H1 (cell line): ENCODE measurements at regions not wholly inside any gene's neighbourhood (a gene's known extent, or its start where the extent isn't known, plus 50 kb on each side); places are given as distances from the start of the nearest gene placed in this dataset.
"Not testable (repeated sequence)": the region's sequence is repeated elsewhere in the genome, so short reads cannot be mapped to it uniquely, and the experiment has no call there.

ENCODE experiments used
- CTCF ChIA-PET: fragments of 300-600 bp; sonication (Branson Sonifier 250); formaldehyde crosslinking; loops from one replicate; lab custom pipeline; 2021; ENCODE audit not compliant: partially characterized antibody; lab: Charles Lee
- POLR2A ChIA-PET: fragments of 300-600 bp; sonication (Branson Sonifier 250); formaldehyde crosslinking; loops from one replicate; lab custom pipeline; 2021; ENCODE audit warnings: inconsistent platforms; ENCODE audit not compliant: partially characterized antibody; lab: Charles Lee
- DNase-seq, 2 experiments: peaks; one replicate each; pipeline versions ENCODE4 v3.0.0 to v3.0.0-alpha.2; 2010 to 2022; ENCODE audit warnings: low spot score in 2 of 2, low read depth in 1 of 2, mixed read lengths in 1 of 2
- FAIRE-seq: peaks from 2 replicates; lab custom pipeline; 2011; peaks lifted over from hg19 to GRCh38; lab: Jason Lieb, UNC
- H2AFZ ChIP-seq: 2 replicates; pipeline ENCODE4 v1.8.1; 2012; ENCODE audit warnings: low read length, inconsistent platforms
- H2AK5ac ChIP-seq: 2 replicates; pipeline ENCODE4 v1.6.1; 2013; ENCODE audit warnings: low read depth, low read length
- H2BK120ac ChIP-seq: replicated peaks from 2 replicates; pipeline ENCODE3; 2013; ENCODE audit warnings: low read depth, low read length, inconsistent platforms
- H2BK12ac ChIP-seq: 2 replicates; pipeline ENCODE4 v1.6.1; 2013; ENCODE audit warnings: low read depth, low read length
- H2BK15ac ChIP-seq: 2 replicates; pipeline ENCODE4 v1.6.1; 2013; ENCODE audit warnings: low read length
- H2BK20ac ChIP-seq: 2 replicates; pipeline ENCODE4 v1.6.1; 2013; ENCODE audit warnings: low read length
- H2BK5ac ChIP-seq: 2 replicates; pipeline ENCODE4 v1.6.1; 2013; ENCODE audit warnings: low read depth, low read length
- H3K14ac ChIP-seq: 2 replicates; pipeline ENCODE4 v1.6.1; 2013; ENCODE audit warnings: inconsistent platforms; ENCODE audit not compliant: insufficient read length
- H3K18ac ChIP-seq: 2 replicates; pipeline ENCODE4 v1.6.1; 2013; ENCODE audit warnings: low read length; ENCODE audit errors: extremely low read depth
- H3K23ac ChIP-seq: 2 replicates; pipeline ENCODE4 v1.6.1; 2013; ENCODE audit warnings: inconsistent platforms; ENCODE audit not compliant: insufficient read length
- H3K23me2 ChIP-seq: 2 replicates; pipeline ENCODE4 v1.6.1; 2013; ENCODE audit warnings: low read depth, low read length
- H3K27ac ChIP-seq: 2 replicates; pipeline ENCODE4 v1.6.1; 2011; ENCODE audit warnings: low read depth, low read length, inconsistent platforms
- H3K27me3 ChIP-seq, 4 experiments: replicated peaks in 1 of 4; 1 replicate in 1 of 4; 2 replicates in 3 of 4; pipeline versions ENCODE4 v1.6.1 to v1.8.1; 2011 to 2013; ENCODE audit warnings: low read length in 3 of 4, mild to moderate bottlenecking in 3 of 4, inconsistent platforms in 2 of 4, mixed read lengths in 2 of 4, moderate library complexity in 1 of 4; ENCODE audit not compliant: control insufficient read depth in 3 of 4, insufficient read depth in 3 of 4; ENCODE audit errors: extremely low read depth in 1 of 4
- H3K36me3 ChIP-seq, 4 experiments: 2 replicates each; pipeline versions ENCODE4 v1.6.1 to v1.8.1; 2011 to 2013; ENCODE audit warnings: mild to moderate bottlenecking in 4 of 4, low read length in 3 of 4, moderate library complexity in 2 of 4, control low read depth in 1 of 4, inconsistent platforms in 1 of 4; ENCODE audit not compliant: insufficient read depth in 4 of 4, control insufficient read depth in 2 of 4
- H3K4ac ChIP-seq: replicated peaks from 2 replicates; pipeline ENCODE3; 2013; ENCODE audit warnings: low read length, low read depth, mixed read lengths, inconsistent platforms; ENCODE audit not compliant: insufficient read length
- H3K4me1 ChIP-seq, 4 experiments: replicated peaks in 1 of 4; 1 replicate in 1 of 4; 2 replicates in 3 of 4; pipeline versions ENCODE4 v1.6.1 to v1.8.1; 2011 to 2013; ENCODE audit warnings: low read length in 3 of 4, inconsistent platforms in 2 of 4, mixed read lengths in 1 of 4; ENCODE audit not compliant: insufficient read depth in 4 of 4, control insufficient read depth in 3 of 4
- H3K4me2 ChIP-seq, 2 experiments: 2 replicates each; pipeline versions ENCODE4 v1.6.1 to v1.8.1; 2011 to 2013; ENCODE audit warnings: low read depth in 2 of 2, low read length in 2 of 2, control low read depth in 1 of 2, inconsistent platforms in 1 of 2, mild to moderate bottlenecking in 1 of 2; ENCODE audit not compliant: insufficient read depth in 1 of 2
- H3K4me3 ChIP-seq, 4 experiments: fragments of 200-600, 300-600 bp in 1 of 4; sonication (generic), shearing (Covaris generic), sonication (Bioruptor Twin) in 1 of 4; 2 replicates each; pipeline versions ENCODE4 v1.5.1 to v1.8.1; 2011 to 2016; ENCODE audit warnings: low read length in 4 of 4, low read depth in 3 of 4, control low read depth in 2 of 4, inconsistent platforms in 2 of 4, mild to moderate bottlenecking in 2 of 4, mixed read lengths in 1 of 4, moderate library complexity in 1 of 4; ENCODE audit not compliant: insufficient read depth in 2 of 4; ENCODE audit errors: extremely low read depth in 1 of 4
- H3K56ac ChIP-seq: replicated peaks from 2 replicates; pipeline ENCODE3; 2013; ENCODE audit warnings: low read depth, mild to moderate bottlenecking, mixed read lengths, low read length, inconsistent platforms; ENCODE audit not compliant: insufficient read length
- H3K79me1 ChIP-seq: 2 replicates; pipeline ENCODE4 v1.6.1; 2013; ENCODE audit warnings: low read depth, low read length, control low read depth
- H3K79me2 ChIP-seq, 2 experiments: 2 replicates each; pipeline versions ENCODE4 v1.6.1 to v1.8.1; 2012 to 2013; ENCODE audit warnings: low read length in 2 of 2, mild to moderate bottlenecking in 2 of 2, inconsistent platforms in 1 of 2; ENCODE audit not compliant: insufficient read depth in 2 of 2, control insufficient read depth in 1 of 2
- H3K9ac ChIP-seq, 4 experiments: replicated peaks in 1 of 4; 1 replicate in 1 of 4; 2 replicates in 3 of 4; pipeline versions ENCODE4 v1.6.1 to v1.8.1; 2011 to 2013; ENCODE audit warnings: low read depth in 3 of 4, low read length in 3 of 4, control low read depth in 2 of 4, mild to moderate bottlenecking in 2 of 4, moderate library complexity in 2 of 4, inconsistent platforms in 1 of 4; ENCODE audit errors: extremely low read depth in 1 of 4
- H3K9me3 ChIP-seq, 2 experiments: 2 replicates each; pipeline versions ENCODE4 v1.6.1 to v1.8.1; 2012 to 2013; ENCODE audit warnings: mild to moderate bottlenecking in 2 of 2, moderate library complexity in 2 of 2, control low read depth in 1 of 2, inconsistent platforms in 1 of 2, low read depth in 1 of 2, low read length in 1 of 2, mixed read lengths in 1 of 2; ENCODE audit not compliant: insufficient read depth in 2 of 2
- H4K20me1 ChIP-seq, 2 experiments: replicated peaks in 1 of 2; 2 replicates each; pipeline versions ENCODE3 to v1.8.1; 2011 to 2013; ENCODE audit warnings: inconsistent platforms in 2 of 2, low read length in 2 of 2, mild to moderate bottlenecking in 1 of 2; ENCODE audit not compliant: insufficient read depth in 2 of 2, control insufficient read depth in 1 of 2
- H4K5ac ChIP-seq: 2 replicates; pipeline ENCODE4 v1.6.1; 2013; ENCODE audit warnings: low read length, low read depth, mixed read lengths, inconsistent platforms; ENCODE audit not compliant: insufficient read length
- H4K8ac ChIP-seq: 2 replicates; pipeline ENCODE4 v1.8.0; 2013; ENCODE audit warnings: mild to moderate bottlenecking, moderate library complexity, low read length, inconsistent platforms; ENCODE audit not compliant: insufficient read depth; ENCODE audit errors: extremely low read depth
- H4K91ac ChIP-seq: replicated peaks from 2 replicates; pipeline ENCODE3; 2013; ENCODE audit warnings: low read length, mixed read lengths, inconsistent platforms; ENCODE audit not compliant: insufficient read length
- WGBS, 2 experiments: shearing (Covaris generic) in 1 of 2; methylation state at CpG; one replicate each; pipeline versions ENCODE4 v1.1.6 to v1.1.7; 2013 to 2015; ENCODE audit warnings: low lambda C conversion rate in 2 of 2, mixed read lengths in 2 of 2, inconsistent platforms in 1 of 2, low coverage in 1 of 2, missing lambda C conversion rate in 1 of 2; ENCODE audit not compliant: insufficient replicate concordance in 2 of 2, insufficient coverage in 1 of 2, insufficient read length in 1 of 2; ENCODE audit errors: extremely low coverage in 1 of 2, missing lambda C conversion rate in 1 of 2; 5-methylcytosine and 5-hydroxymethylcytosine counted together

DNA sequence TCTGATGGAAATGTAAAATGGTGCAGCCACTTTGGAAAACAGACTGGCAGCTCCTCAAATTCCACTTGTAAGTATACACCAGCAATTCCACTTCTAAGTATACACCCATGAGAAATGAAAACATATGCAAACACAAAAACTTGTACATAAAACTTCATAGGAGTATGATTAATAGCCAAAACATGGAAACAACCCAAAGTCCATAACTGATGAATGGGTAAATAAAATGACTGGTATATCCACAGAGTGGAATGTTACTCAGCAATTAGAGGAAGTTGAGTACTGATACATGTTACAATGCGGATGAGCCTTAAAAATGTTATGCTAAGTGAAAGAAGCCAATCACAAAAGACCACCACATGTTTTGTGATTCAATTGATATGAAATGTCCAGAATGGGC is 99.8 kb upstream of the VOPP1 start:
- H3K14ac ChIP-seq, H2BK12ac ChIP-seq, H3K9ac ChIP-seq, H3K27ac ChIP-seq, H3K4me1 ChIP-seq, H3K27me3 ChIP-seq, CTCF ChIA-PET, H4K91ac ChIP-seq, H3K36me3 ChIP-seq, H3K4ac ChIP-seq, H4K5ac ChIP-seq, H3K56ac ChIP-seq, H4K8ac ChIP-seq, H2BK5ac ChIP-seq, H3K4me2 ChIP-seq, H2AK5ac ChIP-seq, H3K23me2 ChIP-seq, H2BK20ac ChIP-seq, H3K4me3 ChIP-seq, H3K79me1 ChIP-seq, DNase-seq, POLR2A ChIA-PET, H4K20me1 ChIP-seq, H3K18ac ChIP-seq, H3K23ac ChIP-seq, H2BK120ac ChIP-seq, H3K9me3 ChIP-seq, FAIRE-seq, H2AFZ ChIP-seq, H3K79me2 ChIP-seq, H2BK15ac ChIP-seq: not testable (repeated sequence)
- no CpG with 5 or more reads among the region's 1 CpG for WGBS, 2 experiments
